GM23248 (cell line): ENCODE measurements at regions not wholly inside any gene's neighbourhood (a gene's known extent, or its start where the extent isn't known, plus 50 kb on each side); places are given as distances from the start of the nearest gene placed in this dataset.

Source experiments
- DNase-seq: peaks from one replicate; pipeline ENCODE4 v3.0.0-alpha.2; 2015
- H2AFZ ChIP-seq: fragments of 200-600 bp; sonication (generic); 2 replicates; pipeline ENCODE4 v1.6.1; 2016; ENCODE audit warnings: antibody characterized with exemption
- H3F3A ChIP-seq: fragments of 200-600 bp; sonication (generic); 2 replicates; pipeline ENCODE4 v1.6.1; 2016; ENCODE audit warnings: mild to moderate bottlenecking, antibody characterized with exemption, mixed run types; ENCODE audit not compliant: insufficient read depth
- H3K27ac ChIP-seq: fragments of 200-600 bp; sonication (generic); 2 replicates; pipeline ENCODE4 v1.5.1; 2016; ENCODE audit warnings: mild to moderate bottlenecking
- H3K27me3 ChIP-seq: fragments of 200-600 bp; sonication (generic); replicated peaks from 2 replicates; pipeline ENCODE4 v1.6.1; 2016; ENCODE audit warnings: mild to moderate bottlenecking; ENCODE audit not compliant: insufficient read depth
- H3K36me3 ChIP-seq: fragments of 200-600 bp; sonication (generic); 2 replicates; pipeline ENCODE4 v1.6.1; 2016; ENCODE audit warnings: low read depth, mild to moderate bottlenecking
- H3K4me1 ChIP-seq: fragments of 200-600 bp; sonication (generic); 2 replicates; pipeline ENCODE4 v1.6.1; 2016; ENCODE audit warnings: mild to moderate bottlenecking; ENCODE audit not compliant: insufficient read depth
- H3K4me2 ChIP-seq: fragments of 200-600 bp; sonication (generic); one replicate; pipeline ENCODE4 v1.6.1; 2016; ENCODE audit warnings: mild to moderate bottlenecking; ENCODE audit not compliant: unreplicated experiment
- H3K4me3 ChIP-seq: fragments of 200-600 bp; sonication (generic); 2 replicates; pipeline ENCODE4 v1.5.1; 2016; ENCODE audit warnings: mild to moderate bottlenecking
- H3K79me2 ChIP-seq: fragments of 200-600 bp; sonication (generic); 2 replicates; pipeline ENCODE4 v1.6.1; 2016; ENCODE audit warnings: mild to moderate bottlenecking; ENCODE audit not compliant: insufficient read depth
- H3K9ac ChIP-seq: fragments of 200-600 bp; sonication (generic); 2 replicates; pipeline ENCODE4 v1.6.1; 2016; ENCODE audit warnings: mild to moderate bottlenecking
- H3K9me2 ChIP-seq: fragments of 200-600 bp; sonication (generic); 2 replicates; pipeline ENCODE4 v1.6.1; 2016; ENCODE audit warnings: mixed run types, mild to moderate bottlenecking, moderate library complexity; ENCODE audit not compliant: insufficient read depth
- H3K9me3 ChIP-seq: fragments of 200-600 bp; sonication (generic); one replicate; pipeline ENCODE4 v1.6.1; 2017; ENCODE audit warnings: low read depth
- H4K20me1 ChIP-seq: fragments of 200-600 bp; sonication (generic); 2 replicates; pipeline ENCODE4 v1.6.0; 2016; ENCODE audit not compliant: insufficient read depth
- EZH2 ChIP-seq: fragments of 200-600 bp; sonication (generic); IDR thresholded peaks from 2 replicates; pipeline ENCODE4 v1.6.1; 2018; ENCODE audit warnings: antibody characterized with exemption, mild to moderate bottlenecking; ENCODE audit not compliant: insufficient read depth, poor library complexity, severe bottlenecking
- EZH2phosphoT487 ChIP-seq: fragments of 200-600 bp; sonication (generic); IDR thresholded peaks from 2 replicates; pipeline ENCODE4 v1.6.1; 2018; ENCODE audit warnings: antibody characterized with exemption, moderate library complexity, mild to moderate bottlenecking, low read depth; ENCODE audit not compliant: insufficient read depth
- WGBS, 2 experiments: methylation state at CpG; one replicate each; pipeline ENCODE4 v1.1.6; 2015 to 2017; ENCODE audit warnings: low lambda C conversion rate in 2 of 2, low coverage in 1 of 2; ENCODE audit errors: missing lambda C conversion rate in 2 of 2; 5-methylcytosine and 5-hydroxymethylcytosine counted together
- in situ Hi-C: fragments of 300-500 bp; cut with MboI; formaldehyde crosslinking; loops from 2 replicates; pipeline ENCODE4 v1.15.0; 2020

DNA sequence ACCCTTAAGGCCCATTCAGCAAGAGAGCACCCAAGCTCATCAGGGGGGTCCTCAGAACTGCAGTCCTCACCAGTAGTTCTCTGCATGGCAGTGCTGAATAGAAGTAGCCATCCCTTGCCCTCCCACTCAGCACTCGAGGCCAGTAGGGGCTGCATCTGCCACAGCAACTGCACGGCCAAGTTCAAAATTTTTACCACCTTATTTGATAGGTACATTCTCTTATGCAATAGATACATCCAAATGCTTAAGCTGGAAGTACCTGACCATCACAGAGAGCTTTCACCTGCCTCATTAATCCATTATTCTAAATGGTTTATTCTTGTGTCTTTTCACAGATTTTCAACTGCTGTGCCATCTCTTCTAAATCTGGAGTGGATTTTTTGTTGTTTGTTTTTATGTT, 1307.4 kb downstream of the SLITRK5 start:
- Histone ChIP-seq H3F3A (no peaks in the 10 kb centered on the region), H3K79me2 (no peaks in the 10 kb centered on the region), H3K36me3 (no peaks in the 10 kb centered on the region), H3K4me3 (no peak overlapping the region), H3K27ac (no peak overlapping the region), H3K4me1 (no peaks in the 10 kb centered on the region), H3K9ac (no peak overlapping the region), H3K9me2 (no peaks in the 10 kb centered on the region), H2AFZ (no peak overlapping the region), H3K9me3 (no peaks in the 10 kb centered on the region), H4K20me1 (no peaks in the 10 kb centered on the region), H3K27me3 (no peaks in the 10 kb centered on the region), H3K4me2 (no peak overlapping the region)
- 0 to 3% methylated on average over 2 of the region's 2 CpGs for WGBS, 2 experiments
- in situ Hi-C loops = no loop called here
- no peak for TF ChIP-seq EZH2phosphoT487
- no peak for TF ChIP-seq EZH2
- DNase-seq = no peak

DNA sequence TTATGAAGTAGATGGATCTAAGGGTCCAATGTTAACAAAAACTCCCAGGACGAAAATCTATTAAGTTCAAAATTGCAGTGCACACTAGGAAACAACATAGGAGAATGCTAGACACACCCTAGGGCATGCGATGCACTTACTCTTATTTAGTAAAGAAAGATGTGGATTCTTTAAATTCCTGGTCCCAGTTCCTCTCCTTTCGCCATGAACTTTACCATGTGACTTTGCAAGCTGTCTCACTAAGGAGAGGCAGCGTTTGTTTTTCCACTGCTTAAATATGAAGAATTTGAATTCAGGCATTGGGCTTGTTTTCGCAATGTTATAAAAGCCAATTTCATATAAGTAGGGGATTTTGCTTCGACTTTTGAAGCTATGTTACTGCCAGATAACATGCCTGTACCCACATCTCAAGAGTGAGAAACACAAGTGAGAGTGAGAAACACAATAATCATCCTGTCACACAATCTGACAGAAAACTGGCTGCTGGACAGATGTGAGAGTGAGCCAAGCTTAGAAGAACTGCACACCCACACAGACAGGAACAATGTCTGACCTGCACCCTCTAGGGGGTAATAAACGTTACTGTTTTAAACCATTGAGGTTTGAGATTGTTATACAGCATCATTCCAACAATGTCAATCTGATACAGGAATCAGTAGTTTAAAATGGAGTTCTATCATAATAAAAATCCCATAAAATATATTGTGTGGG, 1308.4 kb downstream of the SLITRK5 start:
- H3K9ac ChIP-seq = no peak overlapping the region
- H3K4me2 ChIP-seq = no peak overlapping the region
- in situ Hi-C loops = no loop called here
- H3K9me3 ChIP-seq = no peaks in the 10 kb centered on the region
- H3F3A ChIP-seq = no peaks in the 10 kb centered on the region
- H3K27me3 ChIP-seq = no peaks in the 10 kb centered on the region
- H3K4me3 ChIP-seq = no peak overlapping the region
- no peak overlapping the region for H2AFZ ChIP-seq
- H3K4me1 ChIP-seq = no peaks in the 10 kb centered on the region
- TF ChIP-seq EZH2 = no peak
- no peak for TF ChIP-seq EZH2phosphoT487
- no peaks in the 10 kb centered on the region for H4K20me1 ChIP-seq
- no peaks in the 10 kb centered on the region for H3K79me2 ChIP-seq
- 8 to 12% methylated on average over 7 of the region's 7 CpGs for WGBS, 2 experiments
- no peak overlapping the region for H3K27ac ChIP-seq
- no peak for DNase-seq
- H3K9me2 ChIP-seq = no peaks in the 10 kb centered on the region
- H3K36me3 ChIP-seq = no peaks in the 10 kb centered on the region

GRCh38 chr13:89003656-89004055, 1332.5 kb downstream of the SLITRK5 start:
- no peak overlapping the region for H3K4me2 ChIP-seq
- no peaks in the 10 kb centered on the region for H3F3A ChIP-seq
- H3K27ac ChIP-seq = no peak overlapping the region
- H3K79me2 ChIP-seq = no peaks in the 10 kb centered on the region
- no peak overlapping the region for H3K4me3 ChIP-seq
- H2AFZ ChIP-seq = no peak overlapping the region
- no peaks in the 10 kb centered on the region for H3K27me3 ChIP-seq
- DNase-seq = no peak
- no peaks in the 10 kb centered on the region for H3K4me1 ChIP-seq
- H3K9ac ChIP-seq = no peak overlapping the region
- TF ChIP-seq EZH2 = no peak
- TF ChIP-seq EZH2phosphoT487 = no peak
- peaks cover 4% of the 10 kb centered on the region for H3K9me3 ChIP-seq
- H4K20me1 ChIP-seq = no peaks in the 10 kb centered on the region
- H3K9me2 ChIP-seq = no peaks in the 10 kb centered on the region
- WGBS, 2 experiments = 39 to 49% methylated on average over 2 of the region's 2 CpGs
- in situ Hi-C loops = no loop called here
- H3K36me3 ChIP-seq = no peaks in the 10 kb centered on the region

- no peaks in the 10 kb centered on the region for H3F3A ChIP-seq
- H3K27me3 ChIP-seq = no peaks in the 10 kb centered on the region
- no peaks in the 10 kb centered on the region for H3K9me2 ChIP-seq
- no peak overlapping the region for H3K9ac ChIP-seq
- no peaks in the 10 kb centered on the region for H3K9me3 ChIP-seq
- no peaks in the 10 kb centered on the region for H3K36me3 ChIP-seq
- H3K4me3 ChIP-seq = no peak overlapping the region
- in situ Hi-C loops = no loop called here
- no peaks in the 10 kb centered on the region for H4K20me1 ChIP-seq
- no peak overlapping the region for H2AFZ ChIP-seq
- no peak overlapping the region for H3K4me2 ChIP-seq
- H3K27ac ChIP-seq = no peak overlapping the region
- WGBS, 2 experiments = 4 to 6% methylated on average over 2 of the region's 2 CpGs
- TF ChIP-seq EZH2 (no peak), EZH2phosphoT487 (no peak)
- no peaks in the 10 kb centered on the region for H3K79me2 ChIP-seq
- no peak for DNase-seq
- H3K4me1 ChIP-seq = no peaks in the 10 kb centered on the region
These were observed 1340.4 kb downstream of the SLITRK5 start for GRCh38 chr13:89011615-89012014.
